ENCODE measurements at regions not wholly inside any gene's neighbourhood (a gene's known extent, or its start where the extent isn't known, plus 50 kb on each side); places are given as distances from the start of the nearest gene placed in this dataset.

DNA sequence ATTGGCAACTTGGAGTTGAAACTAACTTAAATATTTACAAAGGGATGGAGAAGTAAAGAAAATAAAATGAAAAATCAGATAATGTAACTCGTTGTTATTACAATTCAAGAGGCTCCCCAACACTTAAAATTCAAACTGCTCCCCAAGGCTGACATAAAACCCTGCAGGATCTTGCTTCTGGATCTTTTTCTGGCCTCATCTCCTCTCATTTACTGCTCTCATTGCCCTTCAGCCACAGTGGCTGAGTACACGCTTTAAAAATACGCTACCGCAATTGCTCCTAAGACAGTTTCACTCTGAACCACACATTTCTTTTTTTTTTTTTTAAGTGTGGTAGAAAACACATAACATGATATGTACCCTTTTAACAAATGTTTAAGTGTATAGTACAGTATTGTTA lies 718.1 kb upstream of the ANO3 start:
- Histone ChIP-seq H3K27me3 (ENCODE audit: insufficient read depth, low read length) (no peaks in the 10 kb centered on the region), H4K20me1 (ENCODE audit: insufficient read depth) (no peaks in the 10 kb centered on the region), H3K79me2 (ENCODE audit: insufficient read depth, low read length) (no peaks in the 10 kb centered on the region), H3K9ac (ENCODE audit: low read length) (no peak overlapping the region), H3K9me3 (ENCODE audit: control insufficient read depth in 1 of 2, insufficient read depth in 1 of 2, low read depth in 1 of 2, low read length in 2 of 2) (peaks cover 7 to 8% of the 10 kb centered on the region in 2 experiments; a peak in 2 of 4 replicates), H3K4me1 (ENCODE audit: control insufficient read depth in 1 of 2, insufficient read depth in 2 of 2, low read length in 2 of 2) (no peaks in the 10 kb centered on the region), H3K4me3 (replicated peaks in 1 of 2; ENCODE audit: low read depth in 1 of 2, low read length in 2 of 2) (no peak overlapping the region), H3K36me3 (ENCODE audit: control insufficient read depth in 1 of 2, insufficient read depth in 2 of 2, low read length in 2 of 2) (no peaks in the 10 kb centered on the region), H3K27ac (ENCODE audit: low read depth, low read length) (no peak overlapping the region), H3K9me2 (ENCODE audit: insufficient read depth) (no peaks in the 10 kb centered on the region), H3K4me2 (ENCODE audit: low read length) (no peak overlapping the region), H2AFZ (ENCODE audit: low read depth, low read length, poor library complexity, severe bottlenecking) (no peak overlapping the region)
- DNase-seq (ENCODE audit: low read depth, low spot score), result no peak
- ChIA-PET CTCF (no interaction called here), POLR2A (no interaction called here), RAD21 (ENCODE audit: low non-redundant PET in 1 of 2, low total read pairs in 2 of 2, uncharacterized antibody in 2 of 2, unreplicated experiment in 2 of 2) (no interaction called here)
- intact Hi-C loops (cut with micrococcal nuclease), result no loop called here
- no peak for ATAC-seq
- BruUV-seq (replicated peaks), result no TSS peak
- TF ChIP-seq, protein P1, sequence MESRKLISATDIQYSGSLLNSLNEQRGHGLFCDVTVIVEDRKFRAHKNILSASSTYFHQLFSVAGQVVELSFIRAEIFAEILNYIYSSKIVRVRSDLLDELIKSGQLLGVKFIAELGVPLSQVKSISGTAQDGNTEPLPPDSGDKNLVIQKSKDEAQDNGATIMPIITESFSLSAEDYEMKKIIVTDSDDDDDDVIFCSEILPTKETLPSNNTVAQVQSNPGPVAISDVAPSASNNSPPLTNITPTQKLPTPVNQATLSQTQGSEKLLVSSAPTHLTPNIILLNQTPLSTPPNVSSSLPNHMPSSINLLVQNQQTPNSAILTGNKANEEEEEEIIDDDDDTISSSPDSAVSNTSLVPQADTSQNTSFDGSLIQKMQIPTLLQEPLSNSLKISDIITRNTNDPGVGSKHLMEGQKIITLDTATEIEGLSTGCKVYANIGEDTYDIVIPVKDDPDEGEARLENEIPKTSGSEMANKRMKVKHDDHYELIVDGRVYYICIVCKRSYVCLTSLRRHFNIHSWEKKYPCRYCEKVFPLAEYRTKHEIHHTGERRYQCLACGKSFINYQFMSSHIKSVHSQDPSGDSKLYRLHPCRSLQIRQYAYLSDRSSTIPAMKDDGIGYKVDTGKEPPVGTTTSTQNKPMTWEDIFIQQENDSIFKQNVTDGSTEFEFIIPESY (IDR thresholded peaks at IDR 0.05; ENCODE audit: extremely low read depth, insufficient replicate concordance, low read length), result no peak
- TF ChIP-seq RAD21 (IDR thresholded peaks at IDR 0.05; ENCODE audit: low read depth) (no peak), ELF1 (IDR thresholded peaks at IDR 0.05; ENCODE audit: borderline replicate concordance, low read depth) (no peak), POLR2AphosphoS5 (IDR thresholded peaks at IDR 0.05; ENCODE audit: low read depth, low read length) (no peak), EGR1 (IDR thresholded peaks at IDR 0.05; ENCODE audit: low read depth) (no peak), EZH2 (IDR thresholded peaks at IDR 0.05) (no peak), SRF (IDR thresholded peaks at IDR 0.05; ENCODE audit: low read depth) (no peak), SIN3A (IDR thresholded peaks at IDR 0.05; ENCODE audit: low read depth) (no peak), ZNF274 (IDR thresholded peaks at IDR 0.05; ENCODE audit: low read depth, low read length) (no peak), CEBPB (IDR thresholded peaks at IDR 0.05; ENCODE audit: low read depth) (no peak), TCF7L2 (IDR thresholded peaks at IDR 0.05; ENCODE audit: borderline replicate concordance, extremely low read depth, insufficient read depth, insufficient read length) (no peak), JUND (IDR thresholded peaks at IDR 0.05) (no peak)
- TF ChIP-seq, protein P2, sequence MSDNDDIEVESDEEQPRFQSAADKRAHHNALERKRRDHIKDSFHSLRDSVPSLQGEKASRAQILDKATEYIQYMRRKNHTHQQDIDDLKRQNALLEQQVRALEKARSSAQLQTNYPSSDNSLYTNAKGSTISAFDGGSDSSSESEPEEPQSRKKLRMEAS (IDR thresholded peaks at IDR 0.05), result no peak
- TF ChIP-seq, protein P3, sequence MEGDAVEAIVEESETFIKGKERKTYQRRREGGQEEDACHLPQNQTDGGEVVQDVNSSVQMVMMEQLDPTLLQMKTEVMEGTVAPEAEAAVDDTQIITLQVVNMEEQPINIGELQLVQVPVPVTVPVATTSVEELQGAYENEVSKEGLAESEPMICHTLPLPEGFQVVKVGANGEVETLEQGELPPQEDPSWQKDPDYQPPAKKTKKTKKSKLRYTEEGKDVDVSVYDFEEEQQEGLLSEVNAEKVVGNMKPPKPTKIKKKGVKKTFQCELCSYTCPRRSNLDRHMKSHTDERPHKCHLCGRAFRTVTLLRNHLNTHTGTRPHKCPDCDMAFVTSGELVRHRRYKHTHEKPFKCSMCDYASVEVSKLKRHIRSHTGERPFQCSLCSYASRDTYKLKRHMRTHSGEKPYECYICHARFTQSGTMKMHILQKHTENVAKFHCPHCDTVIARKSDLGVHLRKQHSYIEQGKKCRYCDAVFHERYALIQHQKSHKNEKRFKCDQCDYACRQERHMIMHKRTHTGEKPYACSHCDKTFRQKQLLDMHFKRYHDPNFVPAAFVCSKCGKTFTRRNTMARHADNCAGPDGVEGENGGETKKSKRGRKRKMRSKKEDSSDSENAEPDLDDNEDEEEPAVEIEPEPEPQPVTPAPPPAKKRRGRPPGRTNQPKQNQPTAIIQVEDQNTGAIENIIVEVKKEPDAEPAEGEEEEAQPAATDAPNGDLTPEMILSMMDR (IDR thresholded peaks at IDR 0.05 in 2 of 3, conservative IDR thresholded peaks at IDR 0.05 in 1 of 3; ENCODE audit: borderline replicate concordance in 1 of 3, insufficient read depth in 1 of 3, low read depth in 2 of 3, low read length in 2 of 3), result no peak
- TF ChIP-seq, protein P4, sequence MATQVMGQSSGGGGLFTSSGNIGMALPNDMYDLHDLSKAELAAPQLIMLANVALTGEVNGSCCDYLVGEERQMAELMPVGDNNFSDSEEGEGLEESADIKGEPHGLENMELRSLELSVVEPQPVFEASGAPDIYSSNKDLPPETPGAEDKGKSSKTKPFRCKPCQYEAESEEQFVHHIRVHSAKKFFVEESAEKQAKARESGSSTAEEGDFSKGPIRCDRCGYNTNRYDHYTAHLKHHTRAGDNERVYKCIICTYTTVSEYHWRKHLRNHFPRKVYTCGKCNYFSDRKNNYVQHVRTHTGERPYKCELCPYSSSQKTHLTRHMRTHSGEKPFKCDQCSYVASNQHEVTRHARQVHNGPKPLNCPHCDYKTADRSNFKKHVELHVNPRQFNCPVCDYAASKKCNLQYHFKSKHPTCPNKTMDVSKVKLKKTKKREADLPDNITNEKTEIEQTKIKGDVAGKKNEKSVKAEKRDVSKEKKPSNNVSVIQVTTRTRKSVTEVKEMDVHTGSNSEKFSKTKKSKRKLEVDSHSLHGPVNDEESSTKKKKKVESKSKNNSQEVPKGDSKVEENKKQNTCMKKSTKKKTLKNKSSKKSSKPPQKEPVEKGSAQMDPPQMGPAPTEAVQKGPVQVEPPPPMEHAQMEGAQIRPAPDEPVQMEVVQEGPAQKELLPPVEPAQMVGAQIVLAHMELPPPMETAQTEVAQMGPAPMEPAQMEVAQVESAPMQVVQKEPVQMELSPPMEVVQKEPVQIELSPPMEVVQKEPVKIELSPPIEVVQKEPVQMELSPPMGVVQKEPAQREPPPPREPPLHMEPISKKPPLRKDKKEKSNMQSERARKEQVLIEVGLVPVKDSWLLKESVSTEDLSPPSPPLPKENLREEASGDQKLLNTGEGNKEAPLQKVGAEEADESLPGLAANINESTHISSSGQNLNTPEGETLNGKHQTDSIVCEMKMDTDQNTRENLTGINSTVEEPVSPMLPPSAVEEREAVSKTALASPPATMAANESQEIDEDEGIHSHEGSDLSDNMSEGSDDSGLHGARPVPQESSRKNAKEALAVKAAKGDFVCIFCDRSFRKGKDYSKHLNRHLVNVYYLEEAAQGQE (IDR thresholded peaks at IDR 0.05; ENCODE audit: low read depth), result no peak

Data from HCT116 (cell line).